Mesenchymal stem cell (in vitro differentiated cells and primary cell): ENCODE measurements at regions not wholly inside any gene's neighbourhood (a gene's known extent, or its start where the extent isn't known, plus 50 kb on each side); places are given as distances from the start of the nearest gene placed in this dataset.

ENCODE experiments used
- DNase-seq: peaks from one replicate; pipeline ENCODE4 v3.0.0-alpha.2; 2013
- H2AFZ ChIP-seq: one replicate; pipeline ENCODE4 v1.6.1; 2013; ENCODE audit warnings: low read depth, mild to moderate bottlenecking, control low read depth, inconsistent platforms, low read length, moderate library complexity
- H2AK5ac ChIP-seq: 2 replicates; pipeline ENCODE4 v1.6.1; 2013; ENCODE audit warnings: low read length, moderate library complexity, mild to moderate bottlenecking, inconsistent platforms; ENCODE audit not compliant: severe bottlenecking
- H2BK120ac ChIP-seq: one replicate; pipeline ENCODE4 v1.6.1; 2013; ENCODE audit warnings: low read depth, mild to moderate bottlenecking, inconsistent platforms, low read length, moderate library complexity
- H2BK12ac ChIP-seq, 2 experiments: one replicate each; pipeline ENCODE4 v1.6.1; 2013; ENCODE audit warnings: inconsistent platforms in 2 of 2, low read length in 2 of 2, mild to moderate bottlenecking in 2 of 2, moderate library complexity in 2 of 2, control low read depth in 1 of 2
- H2BK15ac ChIP-seq: one replicate; pipeline ENCODE4 v1.6.1; 2013; ENCODE audit warnings: mild to moderate bottlenecking, low read depth, inconsistent platforms; ENCODE audit not compliant: poor library complexity, severe bottlenecking
- H2BK5ac ChIP-seq: 2 replicates; pipeline ENCODE4 v1.6.1; 2013; ENCODE audit warnings: low read depth, mild to moderate bottlenecking, low read length, control low read depth, inconsistent platforms; ENCODE audit not compliant: poor library complexity, severe bottlenecking
- H3K14ac ChIP-seq, 2 experiments: one replicate each; pipeline ENCODE4 v1.6.1; 2013; ENCODE audit warnings: inconsistent platforms in 2 of 2, low read length in 2 of 2, control low read depth in 1 of 2, mild to moderate bottlenecking in 1 of 2, moderate library complexity in 1 of 2
- H3K18ac ChIP-seq, 2 experiments: one replicate each; pipeline ENCODE4 v1.6.1; 2013; ENCODE audit warnings: inconsistent platforms in 2 of 2, low read length in 2 of 2, control low read depth in 1 of 2, low read depth in 1 of 2, mild to moderate bottlenecking in 1 of 2
- H3K23ac ChIP-seq, 2 experiments: one replicate each; pipeline ENCODE4 v1.6.1; 2013; ENCODE audit warnings: inconsistent platforms in 2 of 2, low read length in 2 of 2, mild to moderate bottlenecking in 2 of 2, moderate library complexity in 2 of 2, control low read depth in 1 of 2
- H3K27ac ChIP-seq: 2 replicates; pipeline ENCODE4 v1.5.1; 2013; ENCODE audit warnings: mild to moderate bottlenecking, moderate library complexity, low read length, control low read depth, inconsistent platforms; ENCODE audit not compliant: poor library complexity, severe bottlenecking
- H3K27me3 ChIP-seq, 2 experiments: 2 replicates each; pipeline versions ENCODE4 v1.6.1 to v1.7.0; 2013; ENCODE audit warnings: low read length in 2 of 2, mild to moderate bottlenecking in 2 of 2, moderate library complexity in 2 of 2, control low read depth in 1 of 2, inconsistent platforms in 1 of 2; ENCODE audit not compliant: control insufficient read depth in 1 of 2, insufficient read depth in 1 of 2
- H3K36me3 ChIP-seq, 2 experiments: 2 replicates each; pipeline versions ENCODE4 v1.6.1 to v1.7.0; 2013; ENCODE audit warnings: low read length in 2 of 2, control low read depth in 1 of 2, inconsistent platforms in 1 of 2, low read depth in 1 of 2, mild to moderate bottlenecking in 1 of 2; ENCODE audit not compliant: insufficient read depth in 2 of 2, control insufficient read depth in 1 of 2
- H3K4ac ChIP-seq, 2 experiments: one replicate each; pipeline ENCODE4 v1.6.1; 2013; ENCODE audit warnings: inconsistent platforms in 2 of 2, low read length in 2 of 2, mild to moderate bottlenecking in 2 of 2, moderate library complexity in 2 of 2, control low read depth in 1 of 2, low read depth in 1 of 2
- H3K4me1 ChIP-seq: 2 replicates; pipeline ENCODE4 v1.6.1; 2013; ENCODE audit warnings: low read depth, low read length, control low read depth; ENCODE audit not compliant: control insufficient read depth, insufficient read depth
- H3K4me2 ChIP-seq: 2 replicates; pipeline ENCODE4 v1.6.1; 2013; ENCODE audit warnings: low read length, mild to moderate bottlenecking, inconsistent platforms; ENCODE audit not compliant: poor library complexity, severe bottlenecking
- H3K4me3 ChIP-seq, 2 experiments: 2 replicates each; pipeline versions ENCODE4 v1.5.1 to v1.7.0; 2013; ENCODE audit warnings: low read length in 2 of 2, mild to moderate bottlenecking in 2 of 2, control low read depth in 1 of 2, low read depth in 1 of 2; ENCODE audit not compliant: insufficient read depth in 1 of 2
- H3K79me1 ChIP-seq: replicated peaks from 2 replicates; pipeline ENCODE4 v1.6.1; 2013; ENCODE audit warnings: mild to moderate bottlenecking, control low read depth, low read length, inconsistent platforms; ENCODE audit not compliant: poor library complexity, severe bottlenecking
- H3K9ac ChIP-seq: 2 replicates; pipeline ENCODE4 v1.7.0; 2013; ENCODE audit warnings: mild to moderate bottlenecking, low read length, moderate library complexity
- H3K9me3 ChIP-seq: 2 replicates; pipeline ENCODE4 v1.7.0; 2013; ENCODE audit warnings: mild to moderate bottlenecking, low read length; ENCODE audit not compliant: control insufficient read depth
- H4K8ac ChIP-seq: one replicate; pipeline ENCODE4 v1.6.1; 2013; ENCODE audit warnings: inconsistent platforms, mild to moderate bottlenecking, low read length, moderate library complexity
- H4K91ac ChIP-seq: one replicate; pipeline ENCODE4 v1.6.1; 2013; ENCODE audit warnings: mild to moderate bottlenecking, low read length, inconsistent platforms
- WGBS: methylation state at CpG from one replicate; pipeline ENCODE4 v1.1.7; 2013; ENCODE audit warnings: mixed read lengths; 5-methylcytosine and 5-hydroxymethylcytosine counted together

GRCh38 chr14:104520620-104521410, 58.7 kb upstream of the C14orf180 start:
- Histone ChIP-seq H3K36me3 (no peaks in the 10 kb centered on the region), H3K27ac (no peak overlapping the region), H3K4me1 (no peaks in the 10 kb centered on the region), H2BK12ac (no peak overlapping the region), H2AFZ (no peak overlapping the region), H2BK15ac (no peak overlapping the region), H3K4me3 (no peak overlapping the region), H2AK5ac (no peak overlapping the region), H3K23ac (no peak overlapping the region), H2BK5ac (no peak overlapping the region), H3K4ac (no peak overlapping the region), H2BK120ac (no peak overlapping the region), H3K9me3 (peaks cover 2% of the 10 kb centered on the region), H4K91ac (no peak overlapping the region), H3K14ac (no peak overlapping the region), H3K79me1 (no peaks in the 10 kb centered on the region), H4K8ac (no peak overlapping the region), H3K9ac (no peak overlapping the region), H3K27me3 (no peaks in the 10 kb centered on the region), H3K4me2 (no peak overlapping the region), H3K18ac (no peak overlapping the region)
- 83% methylated on average over 12 of the region's 13 CpGs for WGBS
- DNase-seq, result no peak

GRCh38 chr14:104521816-104522745, 57.5 kb upstream of the C14orf180 start:
- no peak for DNase-seq
- Histone ChIP-seq H3K9ac (no peak overlapping the region), H3K27ac (no peak overlapping the region), H3K4me2 (no peak overlapping the region), H3K4me1 (no peaks in the 10 kb centered on the region), H4K8ac (no peak overlapping the region), H3K18ac (no peak overlapping the region), H3K36me3 (no peaks in the 10 kb centered on the region), H3K4me3 (no peak overlapping the region), H2BK12ac (no peak overlapping the region), H3K14ac (no peak overlapping the region), H3K23ac (no peak overlapping the region), H3K9me3 (peaks cover 2% of the 10 kb centered on the region), H3K4ac (no peak overlapping the region), H3K79me1 (no peaks in the 10 kb centered on the region), H2BK15ac (no peak overlapping the region), H2BK5ac (no peak overlapping the region), H2AFZ (no peak overlapping the region), H3K27me3 (no peaks in the 10 kb centered on the region), H2BK120ac (no peak overlapping the region), H2AK5ac (no peak overlapping the region), H4K91ac (no peak overlapping the region)
- 71% methylated on average over 8 of the region's 8 CpGs for WGBS

- Histone ChIP-seq H3K27ac (no peak overlapping the region), H3K23ac (no peak overlapping the region), H3K4me2 (no peak overlapping the region), H3K4me1 (no peaks in the 10 kb centered on the region), H2BK120ac (no peak overlapping the region), H2BK15ac (no peak overlapping the region), H2AK5ac (no peak overlapping the region), H3K14ac (no peak overlapping the region), H3K4me3 (no peak overlapping the region), H3K9me3 (peaks cover 5% of the 10 kb centered on the region), H2BK5ac (no peak overlapping the region), H2BK12ac (no peak overlapping the region), H2AFZ (no peak overlapping the region), H3K18ac (no peak overlapping the region), H4K91ac (no peak overlapping the region), H3K36me3 (no peaks in the 10 kb centered on the region), H3K4ac (no peak overlapping the region), H3K27me3 (no peaks in the 10 kb centered on the region), H4K8ac (no peak overlapping the region), H3K79me1 (no peaks in the 10 kb centered on the region), H3K9ac (no peak overlapping the region)
- WGBS, result 76% methylated on average over 12 of the region's 13 CpGs
- DNase-seq, result no peak
Observed at GRCh38 chr14:104522926-104523545, 56.5 kb upstream of the C14orf180 start.

GRCh38 chr14:104523546-104523935, 56.0 kb upstream of the C14orf180 start:
- 87% methylated on average over 7 of the region's 7 CpGs for WGBS
- no peak overlapping the region for H2AFZ ChIP-seq
- no peak overlapping the region for H3K4ac ChIP-seq

More at GRCh38 chr14:104523546-104523935, 56.0 kb upstream of the C14orf180 start:
- H2BK12ac ChIP-seq, result no peak overlapping the region
- H3K4me2 ChIP-seq, result no peak overlapping the region
- no peak overlapping the region for H2BK120ac ChIP-seq
- H2BK15ac ChIP-seq, result no peak overlapping the region
- no peak overlapping the region for H4K8ac ChIP-seq
- H3K36me3 ChIP-seq, result no peaks in the 10 kb centered on the region
- H4K91ac ChIP-seq, result no peak overlapping the region
- no peaks in the 10 kb centered on the region for H3K79me1 ChIP-seq
- no peak overlapping the region for H3K4me3 ChIP-seq
- H3K18ac ChIP-seq, result no peak overlapping the region
- no peak overlapping the region for H2AK5ac ChIP-seq
- no peak overlapping the region for H3K27ac ChIP-seq
- H2BK5ac ChIP-seq, result no peak overlapping the region
- peaks cover 11% of the 10 kb centered on the region for H3K9me3 ChIP-seq
- no peaks in the 10 kb centered on the region for H3K27me3 ChIP-seq
- H3K4me1 ChIP-seq, result no peaks in the 10 kb centered on the region
- no peak for DNase-seq
- no peak overlapping the region for H3K23ac ChIP-seq
- H3K9ac ChIP-seq, result no peak overlapping the region
- no peak overlapping the region for H3K14ac ChIP-seq
